ENCODE measurements at regions not wholly inside any gene's neighbourhood (a gene's known extent, or its start where the extent isn't known, plus 50 kb on each side); places are given as distances from the start of the nearest gene placed in this dataset.

GRCh38 chr17:63109661-63110060 is 143.6 kb downstream of the TANC2 start:
- no peak for DNase-seq (ENCODE audit: low read depth)
- TF ChIP-seq CTCF (IDR thresholded peaks at IDR 0.05; ENCODE audit: control insufficient read depth, extremely low read depth, insufficient read depth), result no peak
- no peak overlapping the region for H3K4me3 ChIP-seq (ENCODE audit: low read depth, low read length)

- TF ChIP-seq CTCF (IDR thresholded peaks at IDR 0.05; ENCODE audit: control insufficient read depth, extremely low read depth, insufficient read depth), result peak; percentile 18; the same call in 1 of the 2 replicates
- no peak for DNase-seq (ENCODE audit: low read depth)
- no peak overlapping the region for H3K4me3 ChIP-seq (ENCODE audit: low read depth, low read length)
These were observed 147.1 kb downstream of the TANC2 start for GRCh38 chr17:63113167-63113566.

- no peak for DNase-seq (ENCODE audit: low read depth)
- no peak overlapping the region for H3K4me3 ChIP-seq (ENCODE audit: low read depth, low read length)
These were observed 150.2 kb downstream of the TANC2 start for GRCh38 chr17:63116228-63116627.

GRCh38 chr17:63116967-63117830 is 151.2 kb downstream of the TANC2 start:
- TF ChIP-seq CTCF (IDR thresholded peaks at IDR 0.05; ENCODE audit: control insufficient read depth, extremely low read depth, insufficient read depth), result no peak
- no peak overlapping the region for H3K4me3 ChIP-seq (ENCODE audit: low read depth, low read length)
- no peak for DNase-seq (ENCODE audit: low read depth)

More at GRCh38 chr17:63116228-63116627, 150.2 kb downstream of the TANC2 start:
- no peak for TF ChIP-seq CTCF (IDR thresholded peaks at IDR 0.05; ENCODE audit: control insufficient read depth, extremely low read depth, insufficient read depth)

GRCh38 chr17:63120406-63120805 is 154.4 kb downstream of the TANC2 start:
- no peak for DNase-seq (ENCODE audit: low read depth)
- TF ChIP-seq CTCF (IDR thresholded peaks at IDR 0.05; ENCODE audit: control insufficient read depth, extremely low read depth, insufficient read depth), result no peak
- no peak overlapping the region for H3K4me3 ChIP-seq (ENCODE audit: low read depth, low read length)

GRCh38 chr17:63124536-63124935 is 158.5 kb downstream of the TANC2 start:
- TF ChIP-seq CTCF (IDR thresholded peaks at IDR 0.05; ENCODE audit: control insufficient read depth, extremely low read depth, insufficient read depth), result no peak
- H3K4me3 ChIP-seq (ENCODE audit: low read depth, low read length), result no peak overlapping the region
- DNase-seq (ENCODE audit: low read depth), result no peak

GRCh38 chr17:63124958-63125357 is 158.9 kb downstream of the TANC2 start:
- DNase-seq (ENCODE audit: low read depth), result no peak
- TF ChIP-seq CTCF (IDR thresholded peaks at IDR 0.05; ENCODE audit: control insufficient read depth, extremely low read depth, insufficient read depth), result no peak
- H3K4me3 ChIP-seq (ENCODE audit: low read depth, low read length), result no peak overlapping the region
